HEK293 (cell line): ENCODE measurements at regions not wholly inside any gene's neighbourhood (a gene's known extent, or its start where the extent isn't known, plus 50 kb on each side); places are given as distances from the start of the nearest gene placed in this dataset.

Source experiments
- CTCF ChIA-PET: fragments of 350-600 bp; formaldehyde crosslinking; extraction: SDS; loops from one replicate; lab custom pipeline; 2021; ENCODE audit warnings: antibody characterized with exemption; lab: Yijun Ruan, JAX
- POLR2A ChIA-PET: fragments of 300-600 bp; formaldehyde crosslinking; extraction: SDS; loops from one replicate; lab custom pipeline; 2020; ENCODE audit warnings: antibody characterized with exemption, inconsistent platforms; lab: Yijun Ruan, JAX
- H3K27ac ChIP-seq: fragments of 200-500 bp; sonication (Bioruptor generic); 2 replicates; pipeline ENCODE4 v1.5.1; 2014; ENCODE audit warnings: low read depth, low read length, control low read depth, inconsistent platforms; ENCODE audit errors: extremely low read depth
- H3K36me3 ChIP-seq, 2 experiments: fragments of 200-500 bp in 1 of 2; sonication (Bioruptor generic) in 1 of 2; 1 replicate in 1 of 2; 2 replicates in 1 of 2; pipeline ENCODE4 v1.5.1; 2014 to 2017; ENCODE audit warnings: inconsistent platforms in 2 of 2, low read length in 2 of 2; ENCODE audit not compliant: control insufficient read depth in 2 of 2, insufficient read depth in 1 of 2
- H3K4me1 ChIP-seq: fragments of 200-500 bp; sonication (Bioruptor generic); 2 replicates; pipeline ENCODE4 v1.5.1; 2014; ENCODE audit warnings: mild to moderate bottlenecking, low read length, inconsistent platforms; ENCODE audit not compliant: control insufficient read depth, insufficient read depth
- H3K4me3 ChIP-seq: 2 replicates; pipeline ENCODE4 v1.5.1; 2011; ENCODE audit warnings: low read depth, mild to moderate bottlenecking, control low read depth, low read length, moderate library complexity
- H3K9me3 ChIP-seq: fragments of 200-500 bp; sonication (Bioruptor generic); 2 replicates; pipeline ENCODE4 v1.5.1; 2014; ENCODE audit warnings: low read depth, low read length, inconsistent platforms; ENCODE audit not compliant: control insufficient read depth, insufficient read depth
- GLI4 ChIP-seq: fragments of 450-650 bp; formaldehyde crosslinking; IDR thresholded peaks from 2 replicates; pipeline ENCODE4 v1.5.1; 2016; ENCODE audit warnings: missing biosample characterization, missing genetic modification characterization
- GLIS2 ChIP-seq: fragments of 450-650 bp; formaldehyde crosslinking; IDR thresholded peaks from 2 replicates; pipeline ENCODE4 v1.5.1; 2016; ENCODE audit warnings: missing biosample characterization, missing genetic modification characterization
- HOXA7 ChIP-seq: sonication (generic); formaldehyde crosslinking; IDR thresholded peaks from 2 replicates; pipeline ENCODE4 v1.8.1; 2022; ENCODE audit warnings: missing genetic modification reagents, borderline replicate concordance
- KLF7 ChIP-seq: fragments of 450-650 bp; formaldehyde crosslinking; IDR thresholded peaks from 2 replicates; pipeline ENCODE4 v1.5.1; 2016; ENCODE audit warnings: missing biosample characterization, missing genetic modification characterization, borderline replicate concordance
- KLF8 ChIP-seq: fragments of 450-650 bp; formaldehyde crosslinking; IDR thresholded peaks from 2 replicates; pipeline ENCODE4 v1.5.1; 2016; ENCODE audit warnings: missing biosample characterization, missing genetic modification characterization
- PATZ1 ChIP-seq: fragments of 450-650 bp; formaldehyde crosslinking; IDR thresholded peaks from 2 replicates; pipeline ENCODE4 v1.5.1; 2016; ENCODE audit warnings: missing biosample characterization, missing genetic modification characterization
- WT1 ChIP-seq: fragments of 450-650 bp; formaldehyde crosslinking; IDR thresholded peaks from 2 replicates; pipeline ENCODE4 v1.5.1; 2016; ENCODE audit warnings: missing biosample characterization, missing genetic modification characterization
- ZBTB49 ChIP-seq: fragments of 450-650 bp; formaldehyde crosslinking; IDR thresholded peaks from 2 replicates; pipeline ENCODE4 v1.5.1; 2016; ENCODE audit warnings: missing biosample characterization, missing genetic modification characterization, low read depth
- ZFP37 ChIP-seq: fragments of 450-650 bp; formaldehyde crosslinking; IDR thresholded peaks from 2 replicates; pipeline ENCODE4 v1.5.1; 2016; ENCODE audit warnings: missing biosample characterization, missing genetic modification characterization
- ZNF184 ChIP-seq: fragments of 450-650 bp; IDR thresholded peaks from 2 replicates; pipeline ENCODE4 v1.5.1; 2018; ENCODE audit warnings: missing biosample characterization, mild to moderate bottlenecking, missing genetic modification characterization
- ZNF366 ChIP-seq: fragments of 450-650 bp; formaldehyde crosslinking; conservative IDR thresholded peaks from 2 replicates; pipeline ENCODE4 v1.5.1; 2016; ENCODE audit warnings: missing biosample characterization, missing genetic modification characterization
- ZNF394 ChIP-seq: fragments of 450-650 bp; formaldehyde crosslinking; IDR thresholded peaks from 2 replicates; pipeline ENCODE4 v1.5.1; 2016; ENCODE audit warnings: missing biosample characterization, missing genetic modification characterization, mild to moderate bottlenecking, moderate library complexity, borderline replicate concordance
- ZNF501 ChIP-seq: fragments of 450-650 bp; formaldehyde crosslinking; IDR thresholded peaks from 2 replicates; pipeline ENCODE4 v1.5.1; 2016; ENCODE audit warnings: missing biosample characterization, missing genetic modification characterization
- ZNF558 ChIP-seq: fragments of 450-650 bp; formaldehyde crosslinking; IDR thresholded peaks from 2 replicates; pipeline ENCODE4 v1.5.1; 2016; ENCODE audit warnings: missing biosample characterization, missing genetic modification characterization
- ZNF560 ChIP-seq: fragments of 450-650 bp; formaldehyde crosslinking; IDR thresholded peaks from 2 replicates; pipeline ENCODE4 v1.5.1; 2017; ENCODE audit warnings: missing biosample characterization, missing genetic modification characterization, borderline replicate concordance
- ZNF585B ChIP-seq: fragments of 450-650 bp; formaldehyde crosslinking; IDR thresholded peaks from 2 replicates; pipeline ENCODE4 v1.5.1; 2016; ENCODE audit warnings: missing biosample characterization, missing genetic modification characterization
- ZNF600 ChIP-seq: fragments of 450-650 bp; formaldehyde crosslinking; IDR thresholded peaks from 2 replicates; pipeline ENCODE4 v1.5.1; 2016; ENCODE audit warnings: missing biosample characterization, missing genetic modification characterization
- ZNF658 ChIP-seq: fragments of 450-650 bp; formaldehyde crosslinking; IDR thresholded peaks from 2 replicates; pipeline ENCODE4; 2016; ENCODE audit warnings: missing biosample characterization, missing genetic modification characterization
- ZNF747 ChIP-seq: fragments of 450-650 bp; formaldehyde crosslinking; IDR thresholded peaks from 2 replicates; pipeline ENCODE4 v1.5.1; 2016; ENCODE audit warnings: missing biosample characterization, missing genetic modification characterization
- ZNF768 ChIP-seq: fragments of 450-650 bp; formaldehyde crosslinking; IDR thresholded peaks from 2 replicates; pipeline ENCODE4 v1.5.1; 2018; ENCODE audit warnings: missing biosample characterization, mild to moderate bottlenecking, missing genetic modification characterization
- ZNF777 ChIP-seq: fragments of 450-650 bp; formaldehyde crosslinking; IDR thresholded peaks from 2 replicates; pipeline ENCODE4 v1.5.1; 2017; ENCODE audit warnings: missing biosample characterization, missing genetic modification characterization, borderline replicate concordance
- ZNF830 ChIP-seq: fragments of 450-650 bp; IDR thresholded peaks from 2 replicates; pipeline ENCODE4 v1.5.0; 2018; ENCODE audit warnings: missing biosample characterization, missing genetic modification characterization, low read depth, mild to moderate bottlenecking, moderate library complexity
- TF ChIP-seq, protein P1 (sequence below): fragments of 450-650 bp; formaldehyde crosslinking; IDR thresholded peaks from 2 replicates; pipeline ENCODE4 v1.5.1; 2016; ENCODE audit warnings: missing biosample characterization, missing genetic modification characterization, low read depth
- TF ChIP-seq, protein P2 (sequence below): fragments of 450-650 bp; formaldehyde crosslinking; IDR thresholded peaks from 2 replicates; pipeline ENCODE4 v1.5.1; 2017; ENCODE audit warnings: missing biosample characterization, missing genetic modification characterization

DNA sequence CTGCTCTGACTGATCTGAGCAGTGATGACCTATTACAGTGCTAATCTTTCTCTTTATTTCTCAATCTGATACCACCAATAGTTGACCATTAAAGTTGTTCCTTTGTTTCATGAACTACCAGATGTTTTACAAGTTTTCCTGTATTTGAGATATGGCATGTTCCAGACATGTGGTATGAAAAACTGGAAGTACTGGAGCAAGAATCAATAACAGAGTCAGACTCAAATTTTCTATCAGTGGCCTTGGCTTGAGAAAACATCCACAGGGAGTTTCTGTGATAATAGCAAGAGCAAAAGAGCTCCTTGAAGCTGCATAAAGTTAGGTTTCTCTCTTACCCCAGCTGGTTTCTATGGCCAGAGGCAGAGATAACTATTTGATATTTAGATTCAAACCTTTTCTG lies 469.0 kb upstream of the STEAP1 start (continued):
- TF ChIP-seq ZNF600 (tag by site-specific recombination), result no peak

DNA sequence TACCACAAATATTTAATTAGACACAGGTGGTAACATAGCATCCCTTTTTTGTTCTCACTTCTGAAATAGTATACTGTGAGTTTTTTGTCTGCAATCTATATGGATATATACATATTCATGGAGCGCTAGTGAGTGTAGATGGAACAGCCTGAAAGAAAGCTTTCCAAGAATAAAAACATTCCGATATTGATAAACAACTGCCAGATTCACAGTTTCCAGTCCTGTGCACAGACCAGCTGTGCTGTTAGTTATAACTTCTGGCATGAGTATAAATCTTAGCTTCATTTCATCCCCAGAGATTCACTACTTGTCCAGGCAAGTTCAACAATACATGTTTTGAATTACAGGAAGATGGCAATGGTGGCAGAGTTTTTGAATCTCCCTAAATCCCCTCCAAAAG lies 467.1 kb upstream of the STEAP1 start:
- H3K4me1 ChIP-seq, result no peaks in the 10 kb centered on the region
- CTCF ChIA-PET, result interaction anchor here (0.6 kb wide), 1 partner anchor 1326 kb away, joined by 4 read pairs; no protein-coding TSS in a partner anchor
- no peaks in the 10 kb centered on the region for H3K36me3 ChIP-seq
- no peak for TF ChIP-seq ZNF394 (tag by site-specific recombination)
- TF ChIP-seq GLI4, result no peak
- TF ChIP-seq ZBTB49, result no peak
- no peak for TF ChIP-seq ZNF747
- H3K9me3 ChIP-seq, result no peaks in the 10 kb centered on the region
- H3K4me3 ChIP-seq, result no peak overlapping the region
- POLR2A ChIA-PET, result no interaction called here
- H3K27ac ChIP-seq, result no peak overlapping the region

GRCh38 chr7:89695241-89695640 lies 459.0 kb upstream of the STEAP1 start:
- Histone ChIP-seq H3K36me3 (no peaks in the 10 kb centered on the region), H3K27ac (no peak overlapping the region), H3K4me3 (no peak overlapping the region), H3K9me3 (no peaks in the 10 kb centered on the region), H3K4me1 (no peaks in the 10 kb centered on the region)
- TF ChIP-seq ZNF768 (tag by site-specific recombination), result no peak
- no peak for TF ChIP-seq ZNF777 (tag by site-specific recombination)
- no peak for TF ChIP-seq ZNF658
- TF ChIP-seq, protein P1, sequence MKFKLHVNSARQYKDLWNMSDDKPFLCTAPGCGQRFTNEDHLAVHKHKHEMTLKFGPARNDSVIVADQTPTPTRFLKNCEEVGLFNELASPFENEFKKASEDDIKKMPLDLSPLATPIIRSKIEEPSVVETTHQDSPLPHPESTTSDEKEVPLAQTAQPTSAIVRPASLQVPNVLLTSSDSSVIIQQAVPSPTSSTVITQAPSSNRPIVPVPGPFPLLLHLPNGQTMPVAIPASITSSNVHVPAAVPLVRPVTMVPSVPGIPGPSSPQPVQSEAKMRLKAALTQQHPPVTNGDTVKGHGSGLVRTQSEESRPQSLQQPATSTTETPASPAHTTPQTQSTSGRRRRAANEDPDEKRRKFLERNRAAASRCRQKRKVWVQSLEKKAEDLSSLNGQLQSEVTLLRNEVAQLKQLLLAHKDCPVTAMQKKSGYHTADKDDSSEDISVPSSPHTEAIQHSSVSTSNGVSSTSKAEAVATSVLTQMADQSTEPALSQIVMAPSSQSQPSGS (tag by site-specific recombination), result no peak
- no peak for TF ChIP-seq ZNF830 (tag by site-specific recombination)
- TF ChIP-seq ZNF366 (tag by site-specific recombination), result no peak
- TF ChIP-seq KLF7 (tag by site-specific recombination), result no peak
- TF ChIP-seq GLIS2, result no peak
- TF ChIP-seq ZNF585B, result no peak
- TF ChIP-seq ZFP37 (tag by site-specific recombination), result no peak
- no peak for TF ChIP-seq ZNF560 (tag by site-specific recombination)
- TF ChIP-seq HOXA7 (CRISPR knock-in tag), result no peak
- ChIA-PET CTCF (no interaction called here), POLR2A (no interaction called here)

GRCh38 chr7:89714131-89714530 lies 440.1 kb upstream of the STEAP1 start:
- ChIA-PET CTCF (no interaction called here), POLR2A (no interaction called here)
- Histone ChIP-seq H3K4me3 (no peak overlapping the region), H3K4me1 (no peaks in the 10 kb centered on the region), H3K27ac (no peak overlapping the region), H3K9me3 (no peaks in the 10 kb centered on the region), H3K36me3 (no peaks in the 10 kb centered on the region)
- TF ChIP-seq ZNF558 (tag by site-specific recombination) (no peak), ZNF501 (tag by site-specific recombination) (no peak), KLF8 (tag by site-specific recombination) (no peak), PATZ1 (tag by site-specific recombination) (no peak), WT1 (tag by site-specific recombination) (no peak), ZNF184 (tag by site-specific recombination) (no peak)
- TF ChIP-seq, protein P2, sequence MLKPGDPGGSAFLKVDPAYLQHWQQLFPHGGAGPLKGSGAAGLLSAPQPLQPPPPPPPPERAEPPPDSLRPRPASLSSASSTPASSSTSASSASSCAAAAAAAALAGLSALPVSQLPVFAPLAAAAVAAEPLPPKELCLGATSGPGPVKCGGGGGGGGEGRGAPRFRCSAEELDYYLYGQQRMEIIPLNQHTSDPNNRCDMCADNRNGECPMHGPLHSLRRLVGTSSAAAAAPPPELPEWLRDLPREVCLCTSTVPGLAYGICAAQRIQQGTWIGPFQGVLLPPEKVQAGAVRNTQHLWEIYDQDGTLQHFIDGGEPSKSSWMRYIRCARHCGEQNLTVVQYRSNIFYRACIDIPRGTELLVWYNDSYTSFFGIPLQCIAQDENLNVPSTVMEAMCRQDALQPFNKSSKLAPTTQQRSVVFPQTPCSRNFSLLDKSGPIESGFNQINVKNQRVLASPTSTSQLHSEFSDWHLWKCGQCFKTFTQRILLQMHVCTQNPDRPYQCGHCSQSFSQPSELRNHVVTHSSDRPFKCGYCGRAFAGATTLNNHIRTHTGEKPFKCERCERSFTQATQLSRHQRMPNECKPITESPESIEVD (tag by site-specific recombination), result no peak
